CD4-positive, alpha-beta T cell treated with Interleukin-1 beta for 1 hour (primary cell): ENCODE measurements at regions not wholly inside any gene's neighbourhood (a gene's known extent, or its start where the extent isn't known, plus 50 kb on each side); places are given as distances from the start of the nearest gene placed in this dataset.
"Not testable (repeated sequence)": the region's sequence is repeated elsewhere in the genome, so short reads cannot be mapped to it uniquely, and the experiment has no call there.

ENCODE experiments used
- DNase-seq, 2 donors: peaks; one replicate each; pipeline ENCODE4 v3.0.0-alpha.2; 2020 to 2022

DNA sequence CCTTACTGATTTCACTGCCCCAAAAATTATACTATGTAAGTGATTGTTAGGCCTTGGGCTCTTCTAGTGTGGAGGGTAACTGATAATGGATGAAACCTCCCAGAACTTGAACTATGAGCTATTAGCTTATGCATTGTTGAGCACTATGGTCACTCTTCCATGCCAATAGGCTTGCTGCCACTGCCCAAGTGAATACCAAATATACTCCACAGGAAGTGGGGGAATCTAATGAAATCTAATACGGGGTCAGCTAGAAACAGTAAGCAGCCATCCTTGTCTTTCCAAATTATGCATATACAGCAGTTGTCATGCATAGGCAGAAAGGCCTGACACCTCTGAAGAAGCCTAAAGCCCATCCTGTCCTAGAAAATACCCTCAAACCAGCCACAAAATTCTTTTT, 198.7 kb upstream of the PTBP2 start:
- DNase-seq = no peak

DNA sequence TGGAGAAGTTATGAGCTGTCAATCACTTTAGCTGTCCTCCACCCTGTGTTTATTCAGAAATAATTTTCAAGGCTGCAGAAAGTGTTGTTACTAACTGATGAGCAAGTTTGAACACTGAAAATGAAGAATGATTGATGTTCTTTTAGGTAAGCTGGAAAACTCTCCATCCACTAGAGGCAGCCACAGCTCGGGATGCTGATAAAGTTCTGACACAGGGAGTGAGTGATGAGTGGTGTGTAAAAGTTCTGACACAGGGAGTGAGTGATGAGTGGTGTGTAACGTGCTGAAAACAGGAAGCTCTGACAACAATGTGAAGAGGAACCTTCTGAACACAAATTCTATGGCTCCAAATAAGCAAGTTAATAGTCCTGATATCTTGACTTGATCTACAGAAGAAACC, 197.5 kb upstream of the PTBP2 start:
- no peak for DNase-seq

DNA sequence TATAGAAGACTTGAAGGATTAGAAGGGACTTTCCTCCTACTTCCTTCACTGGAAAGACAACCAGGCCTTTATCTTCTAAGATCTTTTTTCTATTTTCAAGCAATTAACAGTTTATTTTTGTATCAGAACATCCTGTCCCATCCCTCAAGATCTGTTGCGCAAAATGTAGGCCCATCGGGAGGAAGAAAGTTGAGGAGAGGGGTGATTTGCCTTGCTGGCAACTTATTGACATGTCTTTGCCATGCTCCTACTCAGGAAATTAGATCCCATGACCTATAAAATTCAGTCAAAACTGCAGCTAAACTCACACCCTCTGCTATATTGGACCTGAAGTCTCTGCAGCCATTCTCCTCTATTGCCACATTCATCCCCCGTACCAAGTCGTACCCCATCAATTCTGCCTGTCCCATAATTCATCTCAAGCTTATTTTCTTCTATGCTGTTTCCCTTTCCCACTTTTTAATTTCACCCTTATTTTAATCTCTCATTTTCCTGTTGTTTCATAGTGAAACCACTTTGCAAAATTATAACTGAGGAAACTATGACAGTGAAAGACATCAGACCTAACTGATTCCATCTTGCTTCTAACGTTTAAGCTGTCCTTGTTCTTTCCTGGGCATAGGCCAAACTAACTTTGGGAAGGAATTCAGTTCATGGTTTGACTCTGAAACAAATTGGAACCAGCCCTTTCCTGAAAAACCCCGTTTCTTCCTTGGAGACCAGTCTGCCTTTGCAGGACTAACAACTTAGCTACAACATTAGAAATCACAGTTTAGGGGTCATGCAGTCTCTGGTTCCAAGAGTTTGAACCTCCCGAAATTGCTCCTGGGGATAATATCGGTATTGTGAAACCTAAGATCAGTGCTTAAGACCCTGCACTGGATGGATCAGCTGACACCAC, 195.7 kb upstream of the PTBP2 start:
- no peak for DNase-seq

DNA sequence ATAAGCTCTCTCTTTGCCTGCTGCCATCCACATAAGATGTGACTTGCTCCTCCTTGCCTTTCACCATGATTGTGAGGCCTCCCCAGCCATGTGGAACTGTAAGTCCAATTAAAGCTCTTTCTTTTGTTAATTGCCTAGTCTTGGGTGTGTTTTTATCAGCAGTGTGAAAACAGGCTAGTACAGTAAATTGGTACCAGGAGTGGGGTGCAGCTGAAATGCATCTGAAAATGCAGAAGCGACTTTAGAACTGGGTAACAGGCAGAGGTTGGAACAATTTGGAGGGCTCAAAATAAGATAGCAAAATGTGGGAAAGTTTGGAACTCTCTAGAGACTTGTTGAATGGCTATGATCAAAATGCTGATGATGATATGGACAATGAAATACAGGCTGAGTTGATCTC, 192.9 kb upstream of the PTBP2 start:
- DNase-seq = not testable (repeated sequence)

DNA sequence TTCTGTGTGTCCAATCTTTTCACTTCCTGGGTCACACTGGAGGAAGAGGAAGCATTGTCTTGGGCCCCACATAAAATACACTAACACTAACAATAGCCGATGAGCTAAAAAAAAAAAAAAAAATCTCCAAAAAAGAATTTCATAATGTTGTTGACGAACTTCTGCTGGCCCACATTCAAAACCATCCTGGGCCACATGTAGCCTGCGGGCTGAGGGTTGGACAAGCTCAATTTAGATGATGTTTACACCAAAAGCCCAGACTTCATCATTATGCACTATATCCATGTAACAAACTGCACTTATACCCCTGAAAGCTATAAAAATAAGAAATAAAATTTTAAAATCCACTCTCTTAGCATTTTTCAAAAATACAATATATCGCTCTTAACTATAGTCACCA, 187.8 kb upstream of the PTBP2 start:
- DNase-seq = no peak

DNA sequence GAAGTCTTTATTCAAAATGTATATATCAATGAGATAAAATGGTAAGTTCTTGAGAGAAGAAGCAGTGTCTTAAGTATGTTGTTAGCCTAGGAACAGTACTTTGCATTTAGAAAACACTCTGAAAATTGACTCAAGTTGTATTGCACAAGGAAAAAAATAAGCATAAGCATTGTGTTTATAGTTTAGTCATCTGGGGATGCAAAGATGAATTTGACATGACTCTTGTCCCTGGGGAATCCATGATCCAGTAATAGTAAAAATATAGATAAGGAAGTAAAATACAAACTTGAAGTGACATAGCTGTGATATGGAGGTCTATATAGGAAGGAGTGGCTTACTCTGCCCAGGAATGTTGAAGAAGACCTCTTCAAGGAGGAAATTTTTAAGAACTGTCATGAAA, 185.0 kb upstream of the PTBP2 start:
- DNase-seq = no peak

DNA sequence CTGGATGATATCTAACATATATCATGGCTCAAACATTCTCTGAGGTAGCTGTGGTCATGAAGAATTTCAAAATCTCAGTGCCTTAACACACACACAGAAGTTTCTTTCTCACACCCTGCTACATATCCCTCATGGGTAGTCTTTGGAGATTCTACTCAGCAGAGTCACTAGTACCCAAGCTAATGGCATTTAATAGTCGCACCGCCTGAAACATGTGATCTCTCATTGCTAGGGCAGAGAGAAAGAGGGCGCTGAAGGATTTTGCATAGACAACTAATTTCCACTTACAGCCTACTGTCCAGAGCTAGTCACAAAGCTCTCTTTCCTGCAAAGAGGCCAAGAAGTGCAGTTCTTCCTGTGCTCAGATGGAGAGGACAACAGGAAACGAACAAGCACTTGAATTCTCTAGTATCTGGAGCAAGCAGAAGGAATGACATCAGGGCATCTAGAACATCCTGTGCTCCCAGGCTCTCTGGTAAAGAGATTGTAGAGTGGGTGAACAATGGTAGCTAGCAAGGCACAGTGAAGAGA, 183.4 kb upstream of the PTBP2 start:
- DNase-seq = no peak

DNA sequence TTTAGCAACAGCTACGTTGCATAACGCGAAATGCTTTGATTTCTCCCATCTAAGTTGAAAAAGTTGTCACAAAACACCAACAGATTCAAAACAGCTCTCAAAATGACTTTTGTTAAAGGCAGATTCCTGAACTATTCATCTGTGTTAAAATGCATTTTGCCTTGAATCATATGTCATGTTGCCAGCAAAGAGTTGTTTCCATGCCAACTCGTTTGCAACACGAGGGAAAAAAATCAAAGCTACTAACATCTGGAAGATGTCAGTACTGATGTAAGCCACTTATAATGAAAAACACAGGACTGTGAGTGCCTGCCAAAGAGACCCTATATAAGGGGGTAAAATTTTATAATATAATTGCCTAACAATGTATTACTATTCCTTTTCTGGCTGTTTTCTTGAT, 182.7 kb upstream of the PTBP2 start:
- no peak for DNase-seq

DNA sequence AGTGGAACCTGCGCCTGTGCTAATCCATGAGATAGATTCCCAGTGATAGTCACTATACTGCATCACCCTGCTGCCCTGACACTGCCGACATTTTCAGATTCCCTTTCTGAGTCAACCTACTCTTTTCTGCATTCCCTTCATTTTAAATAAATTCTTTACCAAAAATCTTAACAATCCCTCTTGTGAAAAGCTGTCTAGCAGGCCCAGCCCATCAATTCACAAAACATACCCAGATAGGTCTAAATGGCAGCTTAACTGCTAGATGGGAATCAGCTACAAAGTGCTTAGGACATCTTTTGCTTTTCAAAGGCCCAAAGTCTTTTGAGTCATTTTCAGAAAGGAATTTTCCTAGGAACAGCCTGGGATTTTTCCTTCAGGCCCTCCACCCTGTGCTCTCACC, 180.1 kb upstream of the PTBP2 start:
- no peak for DNase-seq

DNA sequence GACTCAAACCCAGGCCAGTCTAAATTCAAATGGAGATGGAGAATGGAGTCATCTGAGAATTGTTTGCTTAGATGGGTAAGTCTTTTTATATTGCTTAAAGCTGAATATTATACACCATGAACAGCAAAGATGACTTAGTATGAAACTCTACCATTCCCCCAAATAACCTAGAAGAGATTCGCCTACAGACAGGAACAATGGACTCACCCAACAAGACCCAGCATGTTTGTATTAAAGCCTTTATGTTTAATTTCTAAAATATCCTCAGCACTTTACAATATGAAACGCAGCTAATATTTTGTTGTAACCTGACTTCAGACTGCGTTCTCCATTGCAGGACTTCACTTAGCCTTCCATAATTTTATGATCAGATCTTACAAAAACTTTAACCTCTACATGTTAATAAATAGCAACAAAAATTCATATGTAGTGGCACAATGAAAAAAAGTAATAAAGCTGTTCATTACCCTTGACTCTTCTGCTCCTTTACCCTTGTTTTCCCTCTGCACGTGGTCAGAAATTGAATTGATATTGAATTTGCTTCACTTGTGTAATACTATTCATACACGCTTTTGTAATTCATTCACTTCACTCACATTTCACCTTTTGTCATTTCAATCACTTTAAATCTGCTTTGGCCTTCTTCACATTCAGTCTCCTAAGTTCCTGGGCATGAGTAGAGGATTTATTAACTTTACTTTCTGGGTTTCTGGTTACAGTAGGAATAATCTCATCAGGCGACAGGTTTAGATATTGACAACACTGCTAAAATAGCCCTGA, 177.3 kb upstream of the PTBP2 start:
- no peak for DNase-seq

DNA sequence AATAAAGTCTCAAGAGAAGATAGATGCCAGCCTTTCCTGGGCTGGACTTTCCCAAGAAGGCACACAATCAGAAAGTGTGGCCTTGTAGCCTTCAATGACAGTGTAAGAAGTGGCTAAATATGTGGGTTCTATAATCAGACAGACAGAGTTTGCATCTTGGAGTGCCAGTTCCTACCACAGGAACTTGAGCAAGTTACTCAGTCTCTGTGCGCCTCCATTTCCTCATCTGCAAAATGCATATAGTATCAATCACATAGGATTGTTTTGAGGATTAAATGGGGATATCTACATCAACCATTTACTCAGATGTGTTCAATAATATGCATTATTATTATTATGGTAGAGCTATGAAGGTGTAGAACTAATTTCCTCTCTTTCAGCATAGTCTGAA, 176.8 kb upstream of the PTBP2 start:
- DNase-seq = no peak

DNA sequence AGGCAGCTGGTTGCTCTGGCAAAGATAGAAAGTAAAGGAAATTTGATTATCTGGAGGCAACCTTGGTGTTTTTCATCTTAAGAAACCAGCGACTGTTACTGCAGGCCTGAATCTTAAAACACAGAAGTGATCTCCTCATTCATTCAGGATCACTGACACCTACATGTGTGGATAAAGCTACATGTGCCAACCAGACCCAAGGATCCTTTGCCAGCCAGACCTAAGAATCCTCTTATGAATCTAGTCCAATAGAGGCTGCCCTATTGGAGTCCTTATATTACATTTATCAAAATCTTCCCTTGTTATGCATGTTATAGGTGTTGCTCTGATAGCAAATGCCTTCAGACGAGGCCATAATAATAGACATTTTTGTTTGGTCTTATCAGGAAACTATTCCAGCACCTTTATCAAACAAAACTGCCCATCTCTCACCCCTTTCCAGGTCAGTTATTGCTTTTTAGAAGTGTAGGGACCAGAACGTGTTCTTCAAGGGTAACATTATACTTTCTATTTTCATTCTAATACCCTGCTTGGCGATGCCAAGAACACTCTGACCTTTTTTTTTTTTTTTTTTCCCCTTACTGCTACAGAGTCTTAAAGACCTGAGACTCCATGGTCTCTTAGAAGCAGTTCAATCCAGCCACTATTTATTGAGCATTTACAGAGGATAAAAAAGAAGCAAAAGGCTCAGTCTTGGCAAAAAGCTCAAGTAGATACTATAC, 175.5 kb upstream of the PTBP2 start:
- no peak for DNase-seq

DNA sequence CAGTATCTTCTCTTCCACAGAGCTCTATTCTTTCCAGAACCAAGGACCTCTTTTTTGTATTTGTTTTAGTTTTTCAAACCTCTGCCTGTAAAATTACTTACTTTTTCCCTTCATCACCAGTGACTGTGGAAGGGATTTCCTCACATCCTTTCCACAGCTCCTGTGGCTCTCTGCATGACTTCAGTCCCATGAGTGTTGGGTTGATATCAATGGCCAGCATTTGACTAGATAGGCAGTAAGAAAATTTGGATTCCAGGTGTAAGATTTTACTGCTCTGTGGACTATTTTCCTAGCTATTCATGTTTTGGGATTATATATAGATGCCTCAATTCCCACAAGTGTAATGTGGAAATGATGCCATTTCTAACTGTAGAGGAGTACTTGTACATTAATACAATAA, 171.5 kb upstream of the PTBP2 start:
- DNase-seq = no peak

DNA sequence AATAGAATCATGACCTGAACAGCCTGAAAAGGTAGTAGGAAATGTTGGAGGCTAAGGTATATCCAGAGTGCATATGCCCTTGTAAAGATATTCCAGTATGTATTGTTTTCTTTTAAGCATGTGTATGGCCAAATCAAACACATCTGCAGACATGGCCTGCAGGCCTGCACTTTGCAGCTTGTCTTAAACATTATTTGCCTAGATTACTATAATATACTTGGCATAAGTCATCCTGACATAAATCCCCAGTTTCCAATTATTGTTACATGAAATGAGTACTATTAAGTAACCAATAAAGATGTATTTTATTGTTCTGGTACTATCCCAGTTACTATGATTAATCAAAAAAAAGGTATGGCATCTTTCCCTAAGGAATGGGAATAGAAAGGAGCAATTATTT, 169.1 kb upstream of the PTBP2 start:
- DNase-seq = no peak

DNA sequence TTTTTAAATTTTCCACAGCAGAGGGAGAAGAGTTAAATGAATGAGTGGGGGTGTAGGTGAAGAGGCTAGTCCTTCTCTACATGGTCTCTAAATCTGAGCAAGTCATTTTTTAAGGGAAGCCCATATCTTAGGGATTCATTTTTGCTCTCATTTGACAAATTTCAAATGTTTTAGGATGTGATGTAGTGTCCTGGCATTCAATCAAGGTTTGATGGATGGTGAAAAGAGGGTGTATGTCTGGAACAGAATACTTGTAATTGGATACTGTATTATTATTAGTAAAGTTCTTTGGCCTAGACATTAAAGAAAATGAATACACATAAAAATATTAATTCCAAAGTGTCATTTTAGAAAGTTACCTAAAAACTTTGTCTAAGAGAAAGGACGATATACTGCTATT, 167.8 kb upstream of the PTBP2 start:
- DNase-seq = no peak

DNA sequence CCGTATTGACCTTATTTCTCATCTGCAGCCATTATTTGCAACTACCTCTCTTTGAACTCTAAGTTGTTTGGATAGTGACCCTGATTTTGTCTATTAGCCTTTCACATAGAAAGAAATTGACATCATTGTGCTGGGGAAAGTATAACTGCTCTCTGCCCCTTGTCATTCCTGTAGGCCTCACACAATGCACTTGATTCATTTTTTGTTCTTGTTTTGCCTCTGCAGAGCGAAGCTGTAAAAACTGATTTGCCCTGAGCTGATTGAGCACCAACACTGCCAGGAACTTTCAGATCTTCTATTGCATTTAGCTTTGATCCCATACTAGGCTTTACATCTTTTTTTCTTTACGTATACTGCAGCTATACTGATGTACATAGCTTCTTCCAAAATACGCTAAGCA, 167.2 kb upstream of the PTBP2 start:
- DNase-seq = no peak

DNA sequence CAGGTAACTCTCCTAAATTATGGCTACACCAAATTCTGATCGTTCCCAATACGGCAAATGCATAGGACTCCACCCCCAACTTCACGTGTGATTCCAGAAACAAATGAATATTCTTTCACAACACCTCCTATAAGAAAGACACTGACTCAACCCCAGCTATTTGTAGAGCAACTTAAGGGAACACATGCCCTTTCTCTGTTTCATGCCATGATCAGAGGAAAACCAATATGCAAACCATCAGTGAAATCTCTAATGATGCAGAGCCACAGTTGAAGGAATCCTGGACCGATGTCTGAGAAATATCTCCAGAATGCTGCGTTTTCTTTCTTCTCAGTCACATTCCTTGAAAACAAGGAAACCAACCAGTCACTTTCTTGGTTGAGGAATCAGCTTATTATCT, 164.2 kb upstream of the PTBP2 start:
- DNase-seq = no peak

DNA sequence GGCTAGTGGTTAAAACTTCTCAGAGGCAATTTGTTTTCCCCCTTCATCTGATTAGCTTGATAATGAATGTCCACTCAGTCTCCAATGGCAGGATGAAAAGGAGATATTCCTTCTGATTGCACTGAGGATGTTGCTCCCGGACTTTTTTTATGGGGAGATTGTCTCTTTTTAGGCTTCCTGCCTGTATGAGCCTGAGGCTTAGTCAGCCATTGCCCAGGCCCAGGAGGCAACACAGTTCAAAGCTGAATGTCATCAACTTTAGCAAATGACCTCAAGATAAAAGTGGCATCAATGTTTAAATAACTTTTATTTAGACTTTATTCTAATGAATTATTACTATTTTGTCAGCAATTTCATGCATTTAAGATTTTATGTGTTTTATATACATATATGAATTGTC, 162.9 kb upstream of the PTBP2 start:
- no peak for DNase-seq

DNA sequence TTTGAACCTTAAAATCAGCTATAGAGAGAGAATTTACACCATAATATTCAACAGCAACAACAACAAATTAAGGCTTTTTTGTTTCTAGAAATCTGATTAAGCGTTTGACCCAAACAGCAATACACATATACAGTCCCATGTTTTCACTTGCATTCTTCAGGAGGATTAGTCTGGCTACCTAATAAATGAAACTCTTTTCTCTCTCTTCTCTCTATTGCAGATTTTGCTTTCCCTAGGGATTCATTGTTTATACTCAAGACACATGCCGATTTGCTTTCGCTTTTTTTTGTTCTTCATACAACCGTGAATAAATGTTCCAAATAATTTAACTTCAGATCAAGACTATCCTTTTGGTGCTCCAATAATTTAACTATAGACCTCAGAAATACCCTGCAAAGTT, 162.4 kb upstream of the PTBP2 start:
- no peak for DNase-seq

DNA sequence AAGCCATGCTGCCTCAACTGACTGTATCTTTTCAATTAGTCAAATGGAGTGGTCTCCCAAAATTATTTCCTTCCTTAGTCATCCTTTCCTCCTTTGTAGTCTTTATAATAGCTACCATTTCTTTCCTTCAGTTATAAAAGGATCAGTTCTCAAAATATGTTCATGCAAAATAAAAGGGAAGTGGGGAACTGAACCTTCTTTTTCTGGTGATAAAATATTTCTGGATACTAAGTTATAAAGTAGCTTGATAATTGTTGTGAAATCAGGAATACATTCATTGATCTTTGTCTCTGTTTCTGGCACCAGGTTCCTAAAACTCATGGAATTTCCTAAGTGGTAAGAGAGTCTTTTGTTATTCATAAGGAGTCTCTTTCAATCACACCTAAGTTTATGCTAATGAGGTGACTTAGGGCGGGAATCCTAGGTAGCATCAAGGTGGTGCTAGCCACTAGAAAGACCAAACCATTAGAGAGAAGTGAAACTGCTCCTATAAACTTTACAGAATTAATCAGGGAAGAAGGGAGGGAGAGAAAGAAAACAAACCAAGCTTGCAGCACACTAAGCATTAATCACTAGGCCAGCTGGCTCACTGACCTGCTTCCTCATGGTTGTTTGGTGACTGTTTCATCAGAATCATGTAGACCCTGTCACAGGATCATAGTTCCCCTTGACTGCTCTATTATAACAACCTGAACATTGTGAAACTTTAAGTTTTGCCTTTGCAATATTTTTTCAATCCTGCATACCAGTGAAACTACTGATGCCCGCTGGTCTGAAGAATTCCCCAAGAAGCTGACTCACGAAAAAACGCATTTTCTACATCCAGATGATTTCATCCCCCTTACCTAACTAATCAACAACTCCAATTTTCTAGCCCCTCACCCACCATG, 161.6 kb upstream of the PTBP2 start:
- DNase-seq = peak in 1 of 2 donors; percentile 10

DNA sequence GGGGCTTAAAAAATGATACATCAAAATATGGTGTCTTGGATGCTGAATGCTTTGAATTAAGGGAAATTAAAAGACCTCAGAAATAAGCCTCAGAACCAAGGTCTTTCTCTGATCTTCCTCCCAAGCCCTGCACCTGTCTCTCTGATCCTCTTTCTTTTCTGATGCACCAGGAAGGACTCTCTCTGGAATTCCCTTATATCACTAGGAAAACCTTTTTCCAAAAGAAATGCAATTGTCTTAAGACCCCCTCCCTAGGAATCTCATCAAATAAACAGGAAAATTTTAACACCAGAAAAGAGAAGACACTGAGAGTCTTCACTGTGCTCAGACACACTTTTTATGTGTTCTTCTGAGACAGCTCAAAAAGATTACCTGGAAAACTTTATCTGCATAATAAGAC, 159.5 kb upstream of the PTBP2 start:
- no peak for DNase-seq

DNA sequence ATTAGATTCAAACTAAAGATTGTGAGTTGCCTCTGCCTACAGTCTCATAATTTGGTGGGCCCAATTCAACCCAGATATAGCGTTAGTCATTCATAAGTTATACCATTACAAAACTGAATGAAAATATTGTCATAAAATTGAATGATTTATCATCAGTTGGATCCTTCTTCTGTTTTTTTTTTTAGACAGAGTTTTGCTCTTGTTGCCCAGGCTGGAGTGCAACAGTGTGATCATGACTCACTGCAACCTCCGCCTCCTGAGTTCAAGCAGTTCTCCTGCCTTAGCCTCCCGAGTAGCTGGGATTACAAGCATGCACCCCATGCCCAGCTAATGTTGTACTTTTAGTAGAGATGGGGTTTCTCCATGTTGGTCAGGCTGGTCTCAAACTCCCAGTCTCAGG, 157.2 kb upstream of the PTBP2 start:
- not testable (repeated sequence) for DNase-seq
